ENCODE measurements at regions not wholly inside any gene's neighbourhood (a gene's known extent, or its start where the extent isn't known, plus 50 kb on each side); places are given as distances from the start of the nearest gene placed in this dataset.

DNA sequence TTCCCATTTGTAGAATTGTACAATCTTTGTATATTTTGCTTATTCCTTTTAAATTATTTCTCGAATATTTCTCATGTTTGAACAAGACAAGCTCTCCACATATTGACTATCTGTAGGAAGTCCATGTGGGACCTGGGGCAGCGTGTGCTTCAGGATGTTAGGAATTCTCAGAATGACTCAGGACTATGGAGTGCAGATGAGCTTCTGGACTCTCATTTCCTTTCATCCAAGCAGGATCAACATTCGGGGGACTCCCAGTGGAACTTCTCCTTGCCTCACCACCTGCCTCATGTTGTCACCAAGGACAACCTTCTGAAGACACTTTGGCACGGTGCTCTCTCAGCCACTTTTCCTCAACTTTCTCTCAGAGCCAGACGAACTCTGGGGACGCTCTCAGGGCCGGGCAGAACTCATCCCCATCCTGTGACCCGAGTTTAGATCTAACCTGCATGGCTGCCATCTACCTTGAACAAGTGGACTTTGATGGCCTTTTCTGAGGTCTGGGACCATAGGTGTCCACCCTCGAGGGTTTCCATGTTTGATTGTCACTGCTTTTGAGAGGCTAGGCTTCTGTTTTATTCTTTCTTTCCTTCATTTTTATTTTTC is 441.7 kb downstream of the IRS2 start:
- no peak for TF ChIP-seq POLR2A (IDR thresholded peaks at IDR 0.05)
- TF ChIP-seq, protein P1, sequence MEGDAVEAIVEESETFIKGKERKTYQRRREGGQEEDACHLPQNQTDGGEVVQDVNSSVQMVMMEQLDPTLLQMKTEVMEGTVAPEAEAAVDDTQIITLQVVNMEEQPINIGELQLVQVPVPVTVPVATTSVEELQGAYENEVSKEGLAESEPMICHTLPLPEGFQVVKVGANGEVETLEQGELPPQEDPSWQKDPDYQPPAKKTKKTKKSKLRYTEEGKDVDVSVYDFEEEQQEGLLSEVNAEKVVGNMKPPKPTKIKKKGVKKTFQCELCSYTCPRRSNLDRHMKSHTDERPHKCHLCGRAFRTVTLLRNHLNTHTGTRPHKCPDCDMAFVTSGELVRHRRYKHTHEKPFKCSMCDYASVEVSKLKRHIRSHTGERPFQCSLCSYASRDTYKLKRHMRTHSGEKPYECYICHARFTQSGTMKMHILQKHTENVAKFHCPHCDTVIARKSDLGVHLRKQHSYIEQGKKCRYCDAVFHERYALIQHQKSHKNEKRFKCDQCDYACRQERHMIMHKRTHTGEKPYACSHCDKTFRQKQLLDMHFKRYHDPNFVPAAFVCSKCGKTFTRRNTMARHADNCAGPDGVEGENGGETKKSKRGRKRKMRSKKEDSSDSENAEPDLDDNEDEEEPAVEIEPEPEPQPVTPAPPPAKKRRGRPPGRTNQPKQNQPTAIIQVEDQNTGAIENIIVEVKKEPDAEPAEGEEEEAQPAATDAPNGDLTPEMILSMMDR (IDR thresholded peaks at IDR 0.05) = no peak
